OCI-LY1 (cell line): ENCODE measurements at regions not wholly inside any gene's neighbourhood (a gene's known extent, or its start where the extent isn't known, plus 50 kb on each side); places are given as distances from the start of the nearest gene placed in this dataset.

Experiments used
- H2AFZ ChIP-seq: fragments of 200-600 bp; sonication (generic), shearing (Covaris generic); 2 replicates; pipeline ENCODE4 v1.6.0; 2014; ENCODE audit warnings: antibody characterized with exemption, mild to moderate bottlenecking, low read length
- H3F3A ChIP-seq: fragments of 200-600 bp; sonication (generic), shearing (Covaris generic); 2 replicates; pipeline ENCODE4 v1.6.0; 2014; ENCODE audit warnings: mild to moderate bottlenecking, antibody characterized with exemption, low read length, moderate library complexity; ENCODE audit not compliant: insufficient read depth
- H3K27ac ChIP-seq: fragments of 200-600 bp; sonication (generic); 2 replicates; pipeline ENCODE4 v1.5.1; 2014; ENCODE audit warnings: low read length, mixed run types, mild to moderate bottlenecking, low read depth; ENCODE audit not compliant: poor library complexity, severe bottlenecking
- H3K27me3 ChIP-seq: fragments of 200-600 bp; sonication (generic); 2 replicates; pipeline ENCODE4 v1.6.0; 2014; ENCODE audit warnings: antibody characterized with exemption, mild to moderate bottlenecking, low read length, moderate library complexity; ENCODE audit not compliant: insufficient read depth
- H3K36me3 ChIP-seq: fragments of 200-600 bp; sonication (generic); 2 replicates; pipeline ENCODE4 v1.6.1; 2014; ENCODE audit warnings: mild to moderate bottlenecking, antibody characterized with exemption, low read length, moderate library complexity, mixed read lengths; ENCODE audit not compliant: insufficient read depth
- H3K4me1 ChIP-seq: fragments of 200-600 bp; sonication (generic); 2 replicates; pipeline ENCODE4 v1.5.1; 2014; ENCODE audit warnings: mild to moderate bottlenecking, low read length, moderate library complexity; ENCODE audit not compliant: insufficient read depth, severe bottlenecking
- H3K4me2 ChIP-seq: fragments of 200-600 bp; sonication (generic), shearing (Covaris generic); 2 replicates; pipeline ENCODE4 v1.6.1; 2014; ENCODE audit warnings: low read length
- H3K4me3 ChIP-seq: fragments of 200-600 bp; sonication (generic); 2 replicates; pipeline ENCODE4 v1.5.1; 2014; ENCODE audit warnings: low read length, low read depth, mild to moderate bottlenecking, mixed read lengths; ENCODE audit not compliant: poor library complexity, severe bottlenecking
- H3K79me2 ChIP-seq: fragments of 200-600 bp; shearing (Covaris generic); 2 replicates; pipeline ENCODE4 v1.6.1; 2016; ENCODE audit warnings: mixed run types, low read length, mixed read lengths; ENCODE audit not compliant: insufficient read depth
- H3K9ac ChIP-seq: fragments of 200-600 bp; sonication (generic), shearing (Covaris generic); 2 replicates; pipeline ENCODE4 v1.6.1; 2014; ENCODE audit warnings: mild to moderate bottlenecking, low read length, mixed read lengths
- H3K9me2 ChIP-seq: fragments of 200-600 bp; sonication (generic), shearing (Covaris generic); 2 replicates; pipeline ENCODE4 v1.6.1; 2014; ENCODE audit warnings: low read depth, mild to moderate bottlenecking, low read length, mixed read lengths
- H3K9me3 ChIP-seq: fragments of 200-600 bp; shearing (Covaris generic); 2 replicates; pipeline ENCODE4 v1.6.1; 2014; ENCODE audit warnings: low read length, mixed read lengths
- H4K20me1 ChIP-seq: fragments of 200-600 bp; sonication (generic), shearing (Covaris generic); 2 replicates; pipeline ENCODE4 v1.6.0; 2016; ENCODE audit warnings: mild to moderate bottlenecking, low read length; ENCODE audit not compliant: insufficient read depth
- CTCF ChIP-seq: fragments of 200-600 bp; sonication (generic), shearing (Covaris generic); IDR thresholded peaks from 2 replicates; pipeline ENCODE4 v1.5.1; 2017; ENCODE audit warnings: mild to moderate bottlenecking, antibody characterized with exemption, low read length, moderate library complexity, mixed read lengths
- EZH2 ChIP-seq: fragments of 200-600 bp; sonication (generic), shearing (Covaris generic); IDR thresholded peaks from 2 replicates; pipeline ENCODE4 v1.8.0; 2017; ENCODE audit warnings: borderline replicate concordance, mixed run types, mild to moderate bottlenecking, antibody characterized with exemption, low read length, moderate library complexity, mixed read lengths

GRCh38 chr4:141573678-141574077 lies 62.7 kb upstream of the IL15 start:
- Histone ChIP-seq H3K9me3 (no peaks in the 10 kb centered on the region), H3K4me3 (no peak overlapping the region), H4K20me1 (no peaks in the 10 kb centered on the region), H3K4me1 (no peaks in the 10 kb centered on the region), H3K79me2 (no peaks in the 10 kb centered on the region), H3K36me3 (no peaks in the 10 kb centered on the region), H2AFZ (no peak overlapping the region), H3K27ac (no peak overlapping the region), H3K27me3 (no peaks in the 10 kb centered on the region), H3F3A (no peaks in the 10 kb centered on the region), H3K4me2 (no peak overlapping the region), H3K9ac (no peak overlapping the region), H3K9me2 (no peaks in the 10 kb centered on the region)
- no peak for TF ChIP-seq EZH2
- TF ChIP-seq CTCF: no peak

DNA sequence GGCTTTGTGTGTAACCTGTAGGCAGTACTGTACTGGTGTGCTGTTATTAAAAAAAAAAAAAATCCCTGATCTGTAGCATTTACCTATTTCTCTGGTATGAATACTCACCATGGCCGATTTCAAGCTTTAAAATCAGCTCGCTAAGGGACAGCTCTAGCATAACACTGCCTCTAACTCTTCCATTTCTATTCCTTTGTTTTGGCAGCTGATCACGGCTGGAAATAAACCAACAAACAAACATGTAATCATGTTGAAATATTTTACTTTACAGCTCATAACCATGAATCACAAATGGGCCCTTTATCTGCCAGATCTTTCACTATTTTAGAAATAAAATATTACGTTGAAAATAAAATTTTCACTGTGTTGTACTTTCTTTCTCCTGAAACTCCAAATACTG lies 60.5 kb upstream of the IL15 start:
- no peaks in the 10 kb centered on the region for H3K79me2 ChIP-seq
- no peaks in the 10 kb centered on the region for H3K27me3 ChIP-seq
- no peak for TF ChIP-seq EZH2
- TF ChIP-seq CTCF: no peak
- no peak overlapping the region for H3K4me3 ChIP-seq
- H3K27ac ChIP-seq: no peak overlapping the region
- H3K36me3 ChIP-seq: no peaks in the 10 kb centered on the region
- H4K20me1 ChIP-seq: no peaks in the 10 kb centered on the region
- no peak overlapping the region for H3K4me2 ChIP-seq
- H3K9me2 ChIP-seq: no peaks in the 10 kb centered on the region
- H3F3A ChIP-seq: no peaks in the 10 kb centered on the region
- H2AFZ ChIP-seq: no peak overlapping the region
- H3K4me1 ChIP-seq: no peaks in the 10 kb centered on the region
- H3K9me3 ChIP-seq: no peaks in the 10 kb centered on the region
- no peak overlapping the region for H3K9ac ChIP-seq

DNA sequence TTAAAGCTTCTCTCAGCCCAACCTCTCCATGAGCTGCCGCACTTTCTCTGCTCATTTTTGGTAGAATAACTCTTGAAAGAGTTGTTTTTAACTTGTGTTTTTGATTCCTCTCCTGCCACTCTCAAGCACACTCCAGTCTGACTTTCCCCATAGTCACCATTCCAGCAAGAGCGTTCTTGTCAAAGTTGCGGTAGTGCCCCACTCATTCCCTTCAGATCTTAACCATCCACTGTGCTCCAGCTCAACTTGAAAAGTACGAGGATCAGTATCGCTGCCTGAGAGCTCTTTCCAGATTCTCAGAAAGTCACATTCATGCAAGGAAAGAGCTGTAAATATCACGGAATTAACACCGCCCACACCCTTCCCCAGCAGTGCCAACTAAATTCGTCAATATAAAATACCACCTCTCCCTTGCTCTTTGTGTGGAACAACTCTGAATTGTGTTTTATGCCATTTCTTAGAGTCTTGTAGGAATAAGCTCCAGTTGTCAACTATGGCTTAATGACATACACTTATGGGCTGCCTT lies 59.7 kb upstream of the IL15 start:
- H3K9me3 ChIP-seq: no peaks in the 10 kb centered on the region

More for the DNA sequence above, 59.7 kb upstream of the IL15 start:
- Histone ChIP-seq H3K9me2 (no peaks in the 10 kb centered on the region), H3K9ac (no peak overlapping the region), H2AFZ (no peak overlapping the region), H3K79me2 (no peaks in the 10 kb centered on the region), H3K27me3 (no peaks in the 10 kb centered on the region), H3F3A (no peaks in the 10 kb centered on the region), H3K4me2 (no peak overlapping the region), H3K4me3 (no peak overlapping the region), H4K20me1 (no peaks in the 10 kb centered on the region), H3K36me3 (no peaks in the 10 kb centered on the region), H3K27ac (no peak overlapping the region), H3K4me1 (no peaks in the 10 kb centered on the region)
- TF ChIP-seq CTCF: no peak
- TF ChIP-seq EZH2: no peak
